ACHN (cell line): ENCODE measurements at regions not wholly inside any gene's neighbourhood (a gene's known extent, or its start where the extent isn't known, plus 50 kb on each side); places are given as distances from the start of the nearest gene placed in this dataset.
A peak's percentile ranks its signal among the peaks of the same experiment; 100 is the strongest.

Experiments used
- DNase-seq: peaks from one replicate; pipeline ENCODE4 v3.0.0-alpha.2; 2015
- in situ Hi-C: cut with HindIII; loops from 2 replicates; pipeline ENCODE4 v1.10.0; 2017; ENCODE audit warnings: low sequenced_read_pairs, low pct_ligation_motif_present, low pct_unique_long_range_greater_than_20kb

- in situ Hi-C loops: loop anchor here (25.0 kb wide), 1 partner anchor 97 kb away; no protein-coding TSS in a partner anchor
- DNase-seq: no peak
Measured at GRCh38 chr16:6484081-6484480, 848.6 kb upstream of the RBFOX1 start.

GRCh38 chr16:6483469-6484033, 849.1 kb upstream of the RBFOX1 start:
- in situ Hi-C loops: loop anchor here (25.0 kb wide), 1 partner anchor 96 kb away; no protein-coding TSS in a partner anchor
- DNase-seq: no peak

GRCh38 chr16:6482696-6483468, 849.8 kb upstream of the RBFOX1 start:
- DNase-seq: no peak
- in situ Hi-C loops: loop anchor here (25.0 kb wide), 1 partner anchor 96 kb away; no protein-coding TSS in a partner anchor

- DNase-seq: no peak
- in situ Hi-C loops: loop anchor here (25.0 kb wide), 1 partner anchor 95 kb away; no protein-coding TSS in a partner anchor
Measured at GRCh38 chr16:6481894-6482293, 850.8 kb upstream of the RBFOX1 start.

GRCh38 chr16:6453742-6454141, 878.9 kb upstream of the RBFOX1 start:
- in situ Hi-C loops: no loop called here
- DNase-seq: no peak

GRCh38 chr16:6447021-6447790, 885.4 kb upstream of the RBFOX1 start:
- in situ Hi-C loops: no loop called here
- no peak for DNase-seq

GRCh38 chr16:6446370-6446769, 886.3 kb upstream of the RBFOX1 start:
- peak; percentile 23 for DNase-seq
- in situ Hi-C loops: no loop called here

GRCh38 chr16:6439129-6439528, 893.5 kb upstream of the RBFOX1 start:
- no peak for DNase-seq
- in situ Hi-C loops: no loop called here

- no peak for DNase-seq
- in situ Hi-C loops: no loop called here
Measured at GRCh38 chr16:6428861-6429260, 903.8 kb upstream of the RBFOX1 start.

- in situ Hi-C loops: no loop called here
- DNase-seq: no peak
Measured at GRCh38 chr16:6427621-6428020, 905.0 kb upstream of the RBFOX1 start.

GRCh38 chr16:6407596-6407995, 925.0 kb upstream of the RBFOX1 start:
- no peak for DNase-seq
- in situ Hi-C loops: no loop called here

GRCh38 chr16:6406028-6406427, 926.6 kb upstream of the RBFOX1 start:
- DNase-seq: no peak
- in situ Hi-C loops: no loop called here

- in situ Hi-C loops: loop anchor here (25.0 kb wide), 1 partner anchor 104 kb away; no protein-coding TSS in a partner anchor
- no peak for DNase-seq
Measured at GRCh38 chr16:6382924-6383459, 949.7 kb upstream of the RBFOX1 start.

- in situ Hi-C loops: loop anchor here (25.0 kb wide), 1 partner anchor 105 kb away; no protein-coding TSS in a partner anchor
- DNase-seq: no peak
Measured at GRCh38 chr16:6381896-6382295, 950.7 kb upstream of the RBFOX1 start.

- no peak for DNase-seq
- in situ Hi-C loops: loop anchor here (25.0 kb wide), 1 partner anchor 109 kb away; no protein-coding TSS in a partner anchor
Measured at GRCh38 chr16:6377956-6378355, 954.7 kb upstream of the RBFOX1 start.

- in situ Hi-C loops: loop anchor here (25.0 kb wide), 1 partner anchor 112 kb away; no protein-coding TSS in a partner anchor
- no peak for DNase-seq
Measured at GRCh38 chr16:6375465-6376075, 957.1 kb upstream of the RBFOX1 start.

GRCh38 chr16:6374821-6375220, 957.8 kb upstream of the RBFOX1 start:
- in situ Hi-C loops: loop anchor here (25.0 kb wide), 1 partner anchor 112 kb away; no protein-coding TSS in a partner anchor
- DNase-seq: no peak

GRCh38 chr16:6364846-6365245, 967.8 kb upstream of the RBFOX1 start:
- in situ Hi-C loops: no loop called here
- no peak for DNase-seq
